Ovary (tissue), 7 donors: ENCODE measurements at regions not wholly inside any gene's neighbourhood (a gene's known extent, or its start where the extent isn't known, plus 50 kb on each side); places are given as distances from the start of the nearest gene placed in this dataset.

Experiments
- DNase-seq, 5 donors: peaks; one replicate each; pipeline ENCODE4 v3.0.0-alpha.2; 2019 to 2020
- H3K27ac ChIP-seq, 2 donors: fragments of 200-600 bp; one replicate each; pipeline versions ENCODE4 v1.5.1 to v1.8.0; 2019 to 2022
- H3K27me3 ChIP-seq: fragments of 200-600 bp; one replicate; pipeline ENCODE4 v1.8.0; 2022
- H3K36me3 ChIP-seq: fragments of 200-600 bp; sonication (generic); one replicate; pipeline ENCODE4 v1.5.1; 2019
- H3K4me1 ChIP-seq: one replicate; pipeline ENCODE4 v1.8.1; 2013; ENCODE audit warnings: mild to moderate bottlenecking, moderate library complexity; ENCODE audit not compliant: insufficient read depth
- H3K4me3 ChIP-seq: fragments of 200-600 bp; sonication (generic); one replicate; pipeline ENCODE4 v1.5.1; 2017
- H3K9me3 ChIP-seq, 2 donors: fragments of 200-600 bp in 1 of 2; sonication (generic) in 1 of 2; one replicate each; pipeline versions ENCODE4 v1.5.1 to v1.8.1; 2013 to 2019; ENCODE audit warnings: mild to moderate bottlenecking in 1 of 2, moderate library complexity in 1 of 2
- CTCF ChIP-seq, 3 donors: fragments of 450-650 bp in 2 of 3; fragments of 200-600 bp in 1 of 3; IDR thresholded peaks; one replicate each; pipeline versions ENCODE4 v1.5.1 to v1.8.0; 2016 to 2022; ENCODE audit warnings: antibody characterized with exemption in 3 of 3, mild to moderate bottlenecking in 1 of 3
- EP300 ChIP-seq: sonication (generic); formaldehyde crosslinking; IDR thresholded peaks from one replicate; pipeline ENCODE4 v1.6.1; 2017; ENCODE audit warnings: antibody characterized with exemption
- POLR2A ChIP-seq: fragments of 450-650 bp; IDR thresholded peaks from one replicate; pipeline ENCODE4 v1.6.1; 2017; ENCODE audit warnings: antibody characterized with exemption, mild to moderate bottlenecking, moderate library complexity
- whole genome bisulfite sequencing, 3 donors: extraction: QIAGEN DNeasy Blood & Tissue Kit in 1 of 3; methylation state at CpG; one replicate each; pipeline versions ENCODE4 v1.1.5 to v1.1.7; 2013 to 2017; 5-methylcytosine and 5-hydroxymethylcytosine counted together
- intact Hi-C, 4 donors: fragments of 100-400 bp; cut with DNase I; formaldehyde crosslinking; loops; one replicate each; pipeline versions ENCODE4 v1.11.0 to v1.15.1; 2022 to 2023
- donor health status: DM: no; HTN: no; CAD: no; lungs with moderate emphysema.
- donor health status: DM: no; HTN: no; CAD: no.
- donor health status: Bipolar disorder and iron deficiency.
- donor health status: DM: no; HTN: no; CAD: no.
- donor health status: DM: yes; HTN: yes; CAD: no.

- Histone ChIP-seq H3K36me3 (no peaks in the 10 kb centered on the region), H3K9me3 (no peaks in the 10 kb centered on the region), H3K27ac (no peak overlapping the region), H3K4me3 (no peak overlapping the region), H3K27me3 (no peaks in the 10 kb centered on the region), H3K4me1 (no peaks in the 10 kb centered on the region)
- TF ChIP-seq EP300 = no peak
- no peak for TF ChIP-seq CTCF (IDR thresholded peaks at IDR 0.05)
- TF ChIP-seq POLR2A = no peak
- 46 to 57% (median 51%) methylated on average over 11 of the region's 11 CpGs for WGBS, 3 donors
- no peak for DNase-seq
- intact Hi-C loops = no loop called here
Measured at GRCh38 chr13:22168437-22169190, 497.7 kb downstream of the FGF9 start.

DNA sequence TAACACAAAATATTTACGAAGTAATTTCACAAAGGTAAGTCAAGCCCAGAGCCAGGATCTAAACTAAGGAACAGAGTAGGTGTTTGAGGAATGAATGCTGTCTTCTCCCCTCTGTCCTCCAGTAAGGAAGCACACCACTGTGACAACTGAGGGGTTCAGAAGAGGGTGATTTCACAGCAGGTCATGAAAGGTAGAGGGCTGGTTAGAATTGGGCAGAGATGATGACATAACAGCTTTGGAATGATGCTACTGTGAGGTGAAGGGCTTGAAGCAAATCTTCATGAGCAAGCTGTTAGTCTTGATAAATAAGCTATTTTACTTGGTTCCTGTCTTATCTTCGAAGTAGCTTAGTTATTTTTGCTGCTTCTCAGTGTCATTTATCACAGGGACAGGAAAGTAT is 498.6 kb downstream of the FGF9 start:
- 20 to 43% (median 24%) methylated on average over 2 of the region's 2 CpGs for WGBS, 3 donors

GRCh38 chr13:22173610-22174009 is 502.7 kb downstream of the FGF9 start:
- 41 to 58% (median 53%) methylated on average over 2 of the region's 2 CpGs for WGBS, 3 donors
- H3K9me3 ChIP-seq = no peaks in the 10 kb centered on the region
- intact Hi-C loops = no loop called here

More for the DNA sequence above, 498.6 kb downstream of the FGF9 start:
- TF ChIP-seq CTCF (IDR thresholded peaks at IDR 0.05) = no peak
- TF ChIP-seq POLR2A = no peak
- no peak for TF ChIP-seq EP300
- intact Hi-C loops = no loop called here
- H3K27ac ChIP-seq = no peak overlapping the region
- DNase-seq = no peak
- no peaks in the 10 kb centered on the region for H3K27me3 ChIP-seq
- no peaks in the 10 kb centered on the region for H3K36me3 ChIP-seq
- no peaks in the 10 kb centered on the region for H3K4me1 ChIP-seq
- no peak overlapping the region for H3K4me3 ChIP-seq
- H3K9me3 ChIP-seq = no peaks in the 10 kb centered on the region

DNA sequence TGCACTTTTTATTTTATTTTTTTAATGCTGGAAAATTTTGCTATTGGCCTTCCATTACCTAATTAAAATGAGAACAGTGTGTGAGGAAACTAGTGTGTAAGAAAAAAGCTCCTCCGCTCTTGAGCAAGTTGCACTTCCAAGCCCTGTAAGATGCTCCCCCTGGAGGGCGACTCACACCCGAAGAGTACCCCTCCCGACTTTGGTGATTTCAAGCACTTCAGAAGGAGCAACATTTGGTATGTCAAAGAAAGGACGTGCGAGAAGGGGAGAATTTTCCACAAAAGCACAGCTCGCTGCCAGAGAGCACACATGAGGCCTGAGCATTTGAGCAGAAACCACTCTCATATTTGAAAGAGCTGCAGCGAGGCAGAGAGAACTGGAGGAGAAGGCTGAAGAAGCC is 504.4 kb downstream of the FGF9 start:
- intact Hi-C loops = no loop called here
- TF ChIP-seq POLR2A (no peak), CTCF (IDR thresholded peaks at IDR 0.05) (no peak), EP300 (no peak)
- Histone ChIP-seq H3K27me3 (no peaks in the 10 kb centered on the region), H3K27ac (no peak overlapping the region), H3K36me3 (no peaks in the 10 kb centered on the region), H3K4me3 (no peak overlapping the region), H3K4me1 (no peaks in the 10 kb centered on the region), H3K9me3 (no peaks in the 10 kb centered on the region)
- no peak for DNase-seq
- 80 to 82% (median 81%) methylated on average over 8 of the region's 8 CpGs for WGBS, 3 donors

More at GRCh38 chr13:22173610-22174009, 502.7 kb downstream of the FGF9 start:
- Histone ChIP-seq H3K4me3 (no peak overlapping the region), H3K27ac (no peak overlapping the region), H3K27me3 (no peaks in the 10 kb centered on the region), H3K36me3 (no peaks in the 10 kb centered on the region), H3K4me1 (no peaks in the 10 kb centered on the region)
- TF ChIP-seq EP300 (no peak), CTCF (IDR thresholded peaks at IDR 0.05) (no peak), POLR2A (no peak)
- no peak for DNase-seq
